Lower lobe of right lung (tissue), 2 donors: ENCODE measurements at regions not wholly inside any gene's neighbourhood (a gene's known extent, or its start where the extent isn't known, plus 50 kb on each side); places are given as distances from the start of the nearest gene placed in this dataset.

ENCODE experiments used
- ATAC-seq, 2 donors: fragments of 200-7000 bp; cut with Tn5 transposase; one replicate each; pipeline ENCODE4 v1.9.1; 2020 to 2022; ENCODE audit warnings: mild to moderate bottlenecking in 2 of 2, moderate library complexity in 2 of 2
- DNase-seq: peaks from one replicate; pipeline ENCODE4 v3.0.0-alpha.2; 2020
- H3K27ac ChIP-seq: fragments of 200-600 bp; one replicate; pipeline ENCODE4 v1.8.0; 2022
- H3K27me3 ChIP-seq: fragments of 200-600 bp; one replicate; pipeline ENCODE4 v1.8.0; 2022; ENCODE audit warnings: low read depth
- H3K36me3 ChIP-seq: fragments of 200-600 bp; one replicate; pipeline ENCODE4 v1.8.0; 2022; ENCODE audit warnings: mild to moderate bottlenecking
- H3K4me1 ChIP-seq: fragments of 200-600 bp; one replicate; pipeline ENCODE4 v1.8.0; 2022
- H3K4me3 ChIP-seq: fragments of 200-600 bp; one replicate; pipeline ENCODE4 v1.8.0; 2022; ENCODE audit warnings: mild to moderate bottlenecking
- H3K9me3 ChIP-seq: fragments of 200-600 bp; one replicate; pipeline ENCODE4 v1.8.0; 2022
- intact Hi-C: fragments of 100-400 bp; cut with DNase I; formaldehyde crosslinking; loops from one replicate; pipeline ENCODE4 v1.11.0; 2022
- TF ChIP-seq, protein P1 (sequence below): fragments of 200-600 bp; IDR thresholded peaks from one replicate; pipeline ENCODE4 v1.8.0; 2022; ENCODE audit warnings: antibody characterized with exemption, mild to moderate bottlenecking
- donor health status: DM: no; HTN: yes; CAD: no; lungs with severe emphysema.

DNA sequence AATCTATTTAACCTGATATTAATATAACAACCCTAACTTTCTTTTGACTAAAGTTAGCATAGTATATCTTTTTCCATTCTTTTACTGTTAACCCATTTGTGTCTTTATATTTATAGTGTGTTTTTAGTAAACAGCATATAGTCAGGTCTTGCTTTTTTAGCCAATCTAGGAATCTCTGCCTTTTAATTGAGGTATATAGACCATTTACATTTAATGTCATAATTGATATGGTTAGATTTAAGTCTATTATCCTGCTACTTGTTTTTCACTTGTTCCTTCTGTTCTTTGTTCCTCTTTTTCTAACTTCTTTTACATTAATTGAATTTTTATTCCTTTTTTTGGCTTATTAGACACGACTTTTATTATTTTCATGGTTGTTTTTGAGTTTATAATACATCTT, 174.4 kb downstream of the KCTD15 start:
- intact Hi-C loops = no loop called here

DNA sequence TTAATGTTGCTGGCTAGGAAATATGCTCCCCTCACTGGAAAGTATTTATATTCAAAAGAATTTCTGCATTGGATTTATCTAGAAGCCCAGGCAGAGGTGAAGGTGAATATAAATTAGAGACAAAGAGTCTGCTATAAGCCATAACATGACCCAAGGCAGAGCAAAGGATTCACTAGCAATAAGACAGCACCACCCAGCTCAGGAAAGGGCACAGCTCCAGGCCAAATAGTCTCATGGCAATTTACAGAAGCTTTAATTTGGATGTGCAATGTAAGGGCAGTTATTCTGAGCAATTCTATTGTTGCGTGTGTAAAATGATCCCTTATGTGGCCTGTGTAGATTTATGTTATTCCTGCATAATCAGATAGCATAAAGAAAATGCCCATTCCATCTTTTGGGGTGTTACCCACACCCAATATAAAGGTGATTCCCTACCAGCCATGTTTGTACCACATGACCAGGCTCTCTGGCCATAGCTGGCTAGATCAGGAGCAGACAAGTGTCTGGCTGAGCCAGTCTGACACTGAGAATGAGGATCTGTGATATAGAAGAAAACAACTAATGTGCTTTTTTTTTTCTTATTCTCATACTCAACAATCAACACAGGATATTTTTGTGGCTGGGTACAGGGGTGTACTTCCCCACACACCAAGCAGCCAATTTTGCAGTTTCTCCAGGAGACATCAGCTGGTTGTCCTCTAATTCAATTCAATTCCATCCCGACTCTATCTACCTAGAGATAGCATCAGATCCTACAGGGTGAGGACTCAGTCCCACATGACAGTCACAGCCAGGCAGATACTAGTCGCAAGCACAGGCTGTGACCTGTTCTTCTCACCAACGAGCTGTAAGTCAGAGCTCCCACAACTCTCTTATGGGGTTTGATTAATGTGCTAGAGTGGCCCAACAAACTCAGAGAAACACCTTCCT, 181.4 kb downstream of the KCTD15 start:
- Histone ChIP-seq H3K9me3 (peaks cover 3% of the 10 kb centered on the region), H3K4me3 (no peak overlapping the region), H3K27ac (no peak overlapping the region), H3K4me1 (no peaks in the 10 kb centered on the region), H3K36me3 (no peaks in the 10 kb centered on the region), H3K27me3 (peaks cover 11% of the 10 kb centered on the region)
- no peak for ATAC-seq
- TF ChIP-seq, protein P1, sequence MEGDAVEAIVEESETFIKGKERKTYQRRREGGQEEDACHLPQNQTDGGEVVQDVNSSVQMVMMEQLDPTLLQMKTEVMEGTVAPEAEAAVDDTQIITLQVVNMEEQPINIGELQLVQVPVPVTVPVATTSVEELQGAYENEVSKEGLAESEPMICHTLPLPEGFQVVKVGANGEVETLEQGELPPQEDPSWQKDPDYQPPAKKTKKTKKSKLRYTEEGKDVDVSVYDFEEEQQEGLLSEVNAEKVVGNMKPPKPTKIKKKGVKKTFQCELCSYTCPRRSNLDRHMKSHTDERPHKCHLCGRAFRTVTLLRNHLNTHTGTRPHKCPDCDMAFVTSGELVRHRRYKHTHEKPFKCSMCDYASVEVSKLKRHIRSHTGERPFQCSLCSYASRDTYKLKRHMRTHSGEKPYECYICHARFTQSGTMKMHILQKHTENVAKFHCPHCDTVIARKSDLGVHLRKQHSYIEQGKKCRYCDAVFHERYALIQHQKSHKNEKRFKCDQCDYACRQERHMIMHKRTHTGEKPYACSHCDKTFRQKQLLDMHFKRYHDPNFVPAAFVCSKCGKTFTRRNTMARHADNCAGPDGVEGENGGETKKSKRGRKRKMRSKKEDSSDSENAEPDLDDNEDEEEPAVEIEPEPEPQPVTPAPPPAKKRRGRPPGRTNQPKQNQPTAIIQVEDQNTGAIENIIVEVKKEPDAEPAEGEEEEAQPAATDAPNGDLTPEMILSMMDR = no peak
- intact Hi-C loops = no loop called here
- no peak for DNase-seq

More for the DNA sequence above, 174.4 kb downstream of the KCTD15 start:
- H3K4me3 ChIP-seq = no peak overlapping the region
- H3K27me3 ChIP-seq = peaks cover 4% of the 10 kb centered on the region
- no peak for DNase-seq
- TF ChIP-seq, protein P1 = no peak
- H3K4me1 ChIP-seq = no peaks in the 10 kb centered on the region
- ATAC-seq = no peak
- no peak overlapping the region for H3K27ac ChIP-seq
- H3K36me3 ChIP-seq = no peaks in the 10 kb centered on the region
- H3K9me3 ChIP-seq = peaks cover 20% of the 10 kb centered on the region

DNA sequence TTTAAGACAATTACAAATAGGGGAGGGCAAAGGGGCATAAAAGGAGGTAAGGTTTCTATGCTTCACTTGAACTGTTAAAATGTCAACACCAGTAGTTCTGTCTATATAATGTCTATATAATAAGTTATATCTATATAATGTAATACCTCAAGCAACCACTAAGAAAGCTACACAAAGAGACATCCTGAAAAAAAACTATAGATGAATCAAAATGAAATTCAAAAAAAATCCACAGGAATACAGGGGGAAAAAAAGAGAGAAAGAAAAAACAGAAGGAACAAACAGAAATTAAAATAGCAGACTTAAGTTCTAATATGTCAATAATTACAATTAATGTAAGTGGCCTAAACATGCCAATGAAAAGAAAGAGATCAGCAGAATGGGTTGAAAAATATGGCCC, 186.0 kb downstream of the KCTD15 start:
- Histone ChIP-seq H3K4me1 (no peaks in the 10 kb centered on the region), H3K9me3 (peaks cover 3% of the 10 kb centered on the region), H3K27ac (no peak overlapping the region), H3K27me3 (peaks cover 7% of the 10 kb centered on the region), H3K36me3 (no peaks in the 10 kb centered on the region), H3K4me3 (no peak overlapping the region)
- TF ChIP-seq, protein P1 = no peak
- ATAC-seq (no peak), DNase-seq (no peak)
- intact Hi-C loops = no loop called here

DNA sequence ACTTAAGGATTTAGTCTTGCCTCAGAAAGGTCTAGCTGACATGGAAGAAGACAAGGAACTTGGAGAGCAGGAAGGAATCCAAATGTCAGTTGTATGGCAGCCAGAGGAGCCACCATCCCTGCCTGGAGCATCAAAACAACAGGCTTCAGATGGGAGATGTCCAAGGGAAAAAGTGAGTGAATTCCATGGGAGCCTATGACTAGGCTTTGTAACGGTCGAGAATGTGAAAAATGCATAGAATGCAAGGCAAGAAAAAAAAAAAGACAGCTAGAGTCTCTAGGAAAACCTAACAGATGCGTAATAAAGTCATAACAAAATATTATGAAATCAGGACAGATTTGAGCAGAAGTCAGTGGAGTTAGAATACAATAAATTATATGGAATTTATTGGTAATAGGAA, 183.7 kb upstream of the LSM14A start:
- Histone ChIP-seq H3K4me1 (no peaks in the 10 kb centered on the region), H3K9me3 (peaks cover 10% of the 10 kb centered on the region), H3K27me3 (no peaks in the 10 kb centered on the region), H3K4me3 (no peak overlapping the region), H3K36me3 (no peaks in the 10 kb centered on the region), H3K27ac (no peak overlapping the region)
- no peak for ATAC-seq
- TF ChIP-seq, protein P1 = no peak
- intact Hi-C loops = no loop called here
- no peak for DNase-seq

DNA sequence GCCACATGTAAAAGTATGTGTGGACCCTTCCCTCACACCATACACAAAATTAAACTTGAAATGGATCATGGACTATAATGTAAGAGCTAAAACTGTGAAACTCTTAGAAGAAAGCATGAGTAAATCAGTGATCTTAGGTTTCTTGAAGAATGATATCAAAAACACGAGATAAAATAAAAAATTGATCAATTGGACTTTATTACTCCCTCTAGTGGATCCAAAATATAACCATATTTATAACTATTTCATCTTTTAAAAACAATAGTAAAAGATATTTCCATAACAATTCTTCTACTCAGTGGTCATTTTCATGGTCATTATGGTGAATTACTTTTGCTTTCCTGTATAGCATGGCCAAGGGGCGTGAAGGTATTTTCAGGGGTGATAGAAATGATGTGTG, 174.6 kb upstream of the LSM14A start:
- ATAC-seq (no peak), DNase-seq (no peak)
- intact Hi-C loops = no loop called here
- no peak overlapping the region for H3K4me3 ChIP-seq
- no peaks in the 10 kb centered on the region for H3K36me3 ChIP-seq
- TF ChIP-seq, protein P1 = no peak
- H3K4me1 ChIP-seq = peaks cover 7% of the 10 kb centered on the region
- H3K27me3 ChIP-seq = no peaks in the 10 kb centered on the region
- no peak overlapping the region for H3K27ac ChIP-seq
- no peaks in the 10 kb centered on the region for H3K9me3 ChIP-seq
